Fibroblast of skin of right biceps (primary cell): ENCODE measurements at regions not wholly inside any gene's neighbourhood (a gene's known extent, or its start where the extent isn't known, plus 50 kb on each side); places are given as distances from the start of the nearest gene placed in this dataset.

ENCODE experiments used
- DNase-seq: peaks from one replicate; pipeline ENCODE4 v3.0.0-alpha.2; 2013

DNA sequence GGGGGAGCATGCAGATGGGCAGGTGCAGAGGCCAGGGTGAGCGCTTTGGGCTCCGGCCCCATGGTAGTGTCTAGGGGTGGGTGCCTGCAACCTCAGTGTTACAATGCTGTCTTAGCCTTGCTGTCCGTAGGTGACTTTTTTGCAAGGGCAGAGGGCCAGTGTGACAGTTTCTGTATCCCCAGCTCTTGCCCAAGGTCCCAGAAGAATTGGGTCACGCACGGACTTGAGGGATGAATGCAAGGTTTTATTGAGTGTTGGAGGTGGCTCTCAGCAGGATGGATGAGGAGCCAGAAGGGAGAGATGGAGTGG is 492.5 kb downstream of the AGTPBP1 start:
- DNase-seq: no peak

- DNase-seq: peak; percentile 76
Observed at GRCh38 chr9:85248514-85249312, 493.0 kb downstream of the AGTPBP1 start.

GRCh38 chr9:85246541-85246940 is 495.2 kb downstream of the AGTPBP1 start:
- DNase-seq: no peak

GRCh38 chr9:85244856-85245255 is 496.9 kb downstream of the AGTPBP1 start:
- no peak for DNase-seq

DNA sequence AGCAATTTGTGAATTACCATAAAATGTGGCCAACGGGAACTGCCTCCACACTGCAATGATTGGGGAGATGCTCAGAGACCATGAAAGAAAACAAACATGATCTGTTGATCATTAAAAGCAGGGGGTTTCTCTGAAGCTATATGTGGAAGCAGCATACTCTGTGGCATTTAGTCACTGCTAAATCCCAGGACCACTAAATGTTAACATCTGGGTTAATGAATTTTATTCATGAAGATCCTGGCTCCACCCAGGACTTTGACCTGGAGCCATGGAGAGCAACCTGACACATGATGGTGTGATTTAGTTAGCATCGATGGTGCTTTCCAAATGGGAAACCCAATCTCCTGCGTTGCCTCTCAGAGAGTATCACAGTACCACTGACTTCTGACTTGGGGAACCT is 497.8 kb downstream of the AGTPBP1 start:
- DNase-seq: no peak

DNA sequence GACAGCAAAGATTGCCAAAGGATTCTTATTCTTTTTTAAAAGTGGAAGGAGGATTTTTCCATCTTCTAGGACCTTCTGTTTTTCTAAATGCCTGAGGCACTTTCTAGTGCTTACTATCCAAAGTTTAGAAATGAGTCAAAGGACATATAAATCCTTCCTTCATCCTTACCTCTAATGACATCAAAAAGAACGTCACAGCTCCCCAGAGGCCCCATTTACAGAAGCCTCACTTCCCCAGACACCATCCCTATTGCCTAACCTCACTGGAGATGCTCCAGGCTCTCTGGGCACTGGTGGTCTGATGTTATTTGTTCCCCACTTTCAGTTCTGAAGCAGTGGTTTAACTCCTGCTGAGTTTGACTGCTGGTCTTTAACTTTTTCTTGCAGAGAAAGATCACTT is 504.3 kb downstream of the AGTPBP1 start:
- peak; percentile 20 for DNase-seq

GRCh38 chr9:85230081-85230480 is 511.7 kb downstream of the AGTPBP1 start:
- DNase-seq: no peak

DNA sequence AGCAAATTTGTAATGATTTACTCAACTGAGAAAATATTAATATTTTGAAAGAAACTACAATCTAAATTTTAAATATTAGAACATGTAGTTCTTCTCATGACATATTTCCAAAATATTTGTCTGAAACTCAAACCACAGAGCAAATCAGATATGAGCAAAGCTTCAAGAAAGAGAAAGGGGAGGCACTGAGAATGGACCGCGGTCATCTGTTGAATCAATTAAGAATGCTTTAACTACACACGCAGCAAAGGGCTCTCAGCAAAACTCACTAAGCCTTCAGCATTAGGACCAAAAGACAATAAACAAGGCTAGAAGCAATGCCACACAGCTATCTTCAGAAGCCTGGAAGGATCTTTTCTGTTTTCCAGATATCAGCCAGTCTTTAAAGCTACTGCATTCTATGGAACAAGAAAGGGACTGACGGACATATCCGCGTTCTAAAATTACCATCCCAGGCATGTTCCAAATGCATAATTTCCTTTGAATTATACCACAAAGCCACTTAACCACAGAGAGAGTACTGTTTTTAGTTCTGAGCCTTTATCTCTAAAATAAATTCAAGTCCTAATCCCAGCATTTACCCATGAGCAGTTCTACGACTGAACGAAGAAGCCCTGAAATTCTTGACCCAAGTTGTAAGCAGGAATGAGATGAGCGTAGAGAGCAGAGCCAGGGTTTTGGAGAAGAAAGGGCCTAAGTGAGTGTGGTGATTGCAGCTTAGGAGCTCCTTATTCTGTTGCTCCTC is 513.5 kb downstream of the AGTPBP1 start:
- DNase-seq: no peak

DNA sequence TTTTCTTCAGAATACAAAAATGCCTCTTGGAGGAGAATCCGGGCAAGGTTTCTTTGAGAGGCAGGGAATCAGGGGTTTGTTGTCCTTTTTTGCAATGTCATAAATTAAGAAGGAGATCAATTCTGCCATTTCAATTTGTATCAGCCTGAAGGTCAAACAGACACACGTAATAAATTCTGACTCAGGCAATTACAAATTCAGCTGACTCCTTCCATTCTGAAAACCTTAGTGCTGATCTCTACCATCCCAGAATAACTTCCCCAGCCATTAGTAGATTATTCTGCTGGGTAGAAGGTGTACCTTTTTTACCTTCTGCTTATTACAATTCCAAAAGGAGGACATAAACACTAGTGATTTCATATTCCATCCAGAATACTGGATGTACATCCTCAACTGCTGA is 516.6 kb downstream of the AGTPBP1 start:
- DNase-seq: no peak

GRCh38 chr9:85224729-85225128 is 517.0 kb downstream of the AGTPBP1 start:
- peak; percentile 91 for DNase-seq

DNA sequence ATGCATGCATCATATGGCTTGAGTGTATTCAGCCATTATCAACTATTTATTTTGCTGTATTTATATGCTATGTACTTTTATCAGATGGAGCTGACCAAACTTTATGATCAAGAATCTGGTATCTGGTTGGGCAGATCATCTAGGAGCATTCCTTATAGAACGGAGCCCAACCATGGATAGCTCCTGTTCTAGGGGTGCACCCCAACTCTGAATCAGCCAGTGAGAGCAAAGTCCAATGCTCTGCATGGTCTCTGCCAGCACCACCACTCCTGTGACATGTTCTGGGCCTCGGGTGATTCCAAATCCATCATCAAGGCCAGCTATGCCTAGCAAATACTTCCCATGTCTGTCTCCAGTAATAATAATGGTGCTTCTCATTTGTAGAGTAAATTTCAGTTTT is 517.5 kb downstream of the AGTPBP1 start:
- peak; percentile 59 for DNase-seq

DNA sequence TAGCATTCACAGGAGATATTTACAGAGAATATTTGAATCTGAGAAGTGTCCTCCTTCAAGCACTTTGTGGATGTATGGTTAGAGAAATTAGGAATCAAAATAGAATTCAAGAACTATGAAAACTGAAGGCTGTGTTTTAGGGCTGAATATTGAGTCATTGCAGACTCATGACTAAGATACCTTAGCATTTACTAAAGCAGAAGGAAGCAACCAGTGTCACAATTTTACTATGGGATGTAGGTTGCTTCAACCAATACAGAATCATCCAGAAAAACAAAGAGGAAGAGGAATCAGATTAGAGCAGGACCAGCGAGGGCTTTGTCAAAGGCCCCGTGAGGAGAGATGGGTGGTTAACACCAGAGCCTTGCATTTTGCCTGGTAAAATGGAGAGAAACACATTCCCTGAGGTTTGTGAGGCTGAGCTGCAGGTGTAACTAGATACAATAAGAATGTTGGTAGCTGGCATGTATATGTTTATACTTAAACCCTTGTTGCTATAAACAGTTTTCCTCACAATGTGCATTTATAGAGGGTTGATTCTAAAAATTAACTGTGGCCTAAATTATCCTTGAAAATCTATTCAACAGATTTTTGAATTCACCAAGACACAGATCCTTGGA is 518.1 kb downstream of the AGTPBP1 start:
- peak; percentile 64 for DNase-seq

DNA sequence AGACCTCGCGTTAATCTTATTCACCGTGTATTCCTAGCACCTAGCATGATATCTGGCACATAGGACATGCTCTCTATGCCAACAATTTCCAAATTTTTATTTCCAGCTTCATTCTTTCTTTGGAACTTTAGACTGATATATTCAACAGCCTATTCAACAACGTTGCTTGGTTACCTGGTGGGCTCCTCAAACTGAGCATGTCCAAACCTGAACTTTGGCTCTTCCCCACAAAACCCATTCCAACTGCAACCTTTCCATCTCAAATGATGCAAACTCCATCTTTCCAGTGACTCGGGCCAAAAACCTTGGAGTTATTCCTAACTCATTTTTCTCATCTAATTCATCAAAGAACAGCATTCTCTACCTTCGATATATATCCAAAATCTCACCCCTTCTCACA is 525.2 kb downstream of the AGTPBP1 start:
- DNase-seq: no peak

- peak; percentile 54 for DNase-seq
Observed at GRCh38 chr9:85215961-85216360, 525.8 kb downstream of the AGTPBP1 start.

DNA sequence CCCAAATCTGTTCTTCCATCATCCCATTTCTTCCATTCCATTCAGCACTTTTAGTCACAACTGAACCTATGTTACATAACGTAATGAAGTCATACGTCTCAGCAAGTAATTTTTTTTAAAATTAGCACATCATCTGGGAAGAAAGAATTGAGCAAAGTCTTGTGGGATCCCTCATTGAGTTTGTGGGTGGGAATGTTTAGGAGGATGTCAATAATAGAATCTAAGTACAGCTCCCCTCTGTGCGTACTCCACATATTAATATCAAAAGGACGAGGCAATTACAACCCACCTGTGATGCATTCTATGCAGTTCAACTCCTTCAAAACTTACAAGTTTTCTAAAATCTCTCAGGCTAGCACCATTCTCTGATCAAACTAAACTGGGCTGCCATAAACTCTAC is 526.3 kb downstream of the AGTPBP1 start:
- no peak for DNase-seq

- DNase-seq: no peak
Observed at GRCh38 chr9:85213650-85214607, 527.8 kb downstream of the AGTPBP1 start.

- DNase-seq: peak; percentile 94
Observed at GRCh38 chr9:85212887-85213286, 528.9 kb downstream of the AGTPBP1 start.

GRCh38 chr9:85212209-85212608 is 529.5 kb downstream of the AGTPBP1 start:
- DNase-seq: peak; percentile 82

- no peak for DNase-seq
Observed at GRCh38 chr9:85208666-85209065, 533.1 kb downstream of the AGTPBP1 start.

DNA sequence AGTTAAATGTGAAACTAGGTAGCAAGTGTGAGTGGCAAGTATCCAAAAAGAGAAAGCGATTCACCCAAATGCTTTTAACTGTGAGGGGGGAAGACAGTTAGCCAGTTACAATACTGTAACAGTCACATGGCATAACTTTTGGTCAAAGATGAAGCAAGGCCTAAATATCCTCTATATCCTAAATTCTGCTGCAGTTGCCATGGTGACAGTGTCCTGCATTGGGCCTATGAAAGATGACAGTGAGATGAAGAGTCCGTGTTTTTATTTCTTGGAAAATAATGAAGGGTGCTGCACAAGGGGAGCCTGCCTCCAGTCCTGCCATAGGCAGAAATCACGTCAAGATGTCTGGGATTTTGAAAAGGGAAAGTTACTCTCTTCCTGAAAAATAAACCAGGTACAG is 534.6 kb downstream of the NTRK2 start:
- DNase-seq: no peak

- DNase-seq: peak; percentile 11
Observed at GRCh38 chr9:85202596-85202995, 533.1 kb downstream of the NTRK2 start.

GRCh38 chr9:85200726-85201404 is 531.3 kb downstream of the NTRK2 start:
- peak; percentile 79 for DNase-seq
